Keratinocyte (primary cell): ENCODE measurements at regions not wholly inside any gene's neighbourhood (a gene's known extent, or its start where the extent isn't known, plus 50 kb on each side); places are given as distances from the start of the nearest gene placed in this dataset.

Experiments used
- DNase-seq: peaks from one replicate; pipeline ENCODE4 v3.0.0-alpha.2; 2011; ENCODE audit warnings: low read depth, missing footprints, low spot score
- FAIRE-seq: peaks from 2 replicates; lab custom pipeline; 2011; peaks lifted over from hg19 to GRCh38; lab: Jason Lieb, UNC
- H2AFZ ChIP-seq: 2 replicates; pipeline ENCODE4 v1.6.0; 2012; ENCODE audit warnings: low read length, control low read depth, inconsistent platforms; ENCODE audit not compliant: control insufficient read depth
- H3K27ac ChIP-seq: 2 replicates; pipeline ENCODE4 v1.5.1; 2011; ENCODE audit warnings: low read length; ENCODE audit not compliant: control insufficient read depth, insufficient read depth
- H3K27me3 ChIP-seq: 3 replicates; pipeline ENCODE4 v1.6.0; 2011; ENCODE audit warnings: low read length; ENCODE audit not compliant: control insufficient read depth, insufficient read depth; ENCODE audit errors: extremely low read depth
- H3K36me3 ChIP-seq, 2 experiments: 2 replicates in 1 of 2; 3 replicates in 1 of 2; pipeline ENCODE4 v1.5.1; 2011; ENCODE audit warnings: low read length in 2 of 2, mild to moderate bottlenecking in 1 of 2; ENCODE audit not compliant: control insufficient read depth in 2 of 2, insufficient read depth in 2 of 2; ENCODE audit errors: extremely low read depth in 1 of 2
- H3K4me1 ChIP-seq: 3 replicates; pipeline ENCODE4 v1.5.1; 2011; ENCODE audit warnings: low read length; ENCODE audit not compliant: control insufficient read depth, insufficient read depth; ENCODE audit errors: extremely low read depth
- H3K4me2 ChIP-seq: 3 replicates; pipeline ENCODE4 v1.6.0; 2011; ENCODE audit warnings: low read depth, low read length; ENCODE audit not compliant: control insufficient read depth, insufficient read depth; ENCODE audit errors: extremely low read depth
- H3K4me3 ChIP-seq, 3 experiments: fragments of 200-600 bp in 1 of 3; sonication (generic) in 1 of 3; 2 replicates in 2 of 3; 3 replicates in 1 of 3; pipeline ENCODE4 v1.5.1; 2011 to 2016; ENCODE audit warnings: low read length in 3 of 3, mild to moderate bottlenecking in 3 of 3, control low read depth in 2 of 3, inconsistent platforms in 1 of 3, low read depth in 1 of 3, mixed read lengths in 1 of 3, mixed run types in 1 of 3, moderate library complexity in 1 of 3; ENCODE audit not compliant: control insufficient read depth in 2 of 3, insufficient read depth in 2 of 3; ENCODE audit errors: extremely low read depth in 1 of 3
- H3K79me2 ChIP-seq: 2 replicates; pipeline ENCODE4 v1.6.0; 2012; ENCODE audit warnings: low read length; ENCODE audit not compliant: control insufficient read depth, insufficient read depth
- H3K9ac ChIP-seq: 3 replicates; pipeline ENCODE4 v1.6.0; 2011; ENCODE audit warnings: low read length; ENCODE audit not compliant: control insufficient read depth, insufficient read depth; ENCODE audit errors: extremely low read depth
- H3K9me1 ChIP-seq: 3 replicates; pipeline ENCODE4 v1.6.0; 2011; ENCODE audit warnings: low read length; ENCODE audit not compliant: control insufficient read depth, insufficient read depth; ENCODE audit errors: extremely low read depth
- H3K9me3 ChIP-seq: 2 replicates; pipeline ENCODE4 v1.5.1; 2012; ENCODE audit warnings: low read depth, low read length; ENCODE audit not compliant: control insufficient read depth
- H4K20me1 ChIP-seq: 3 replicates; pipeline ENCODE4 v1.6.0; 2011; ENCODE audit warnings: low read length; ENCODE audit not compliant: control insufficient read depth, insufficient read depth; ENCODE audit errors: extremely low read depth
- CTCF ChIP-seq, 3 experiments: IDR thresholded peaks in 1 of 3; conservative IDR thresholded peaks in 1 of 3; optimal IDR thresholded peaks in 1 of 3; 2 replicates in 2 of 3; 3 replicates in 1 of 3; pipeline versions ENCODE3 to v1.5.1; 2011; ENCODE audit warnings: low read length in 3 of 3, mild to moderate bottlenecking in 3 of 3, moderate library complexity in 2 of 3, control low read depth in 1 of 3, inconsistent platforms in 1 of 3; ENCODE audit not compliant: insufficient read depth in 2 of 3; ENCODE audit errors: extremely low read depth in 1 of 3
- EZH2 ChIP-seq: IDR thresholded peaks from one replicate; pipeline ENCODE4 v1.6.1; 2012; ENCODE audit warnings: inconsistent platforms, mild to moderate bottlenecking, low read length, moderate library complexity
- dilution Hi-C: fragments of 300-500 bp; cut with MboI; formaldehyde crosslinking; loops from one replicate; pipeline ENCODE4 v1.7.0; 2020; ENCODE audit warnings: low sequenced_read_pairs; ENCODE audit not compliant: extremely low pct_ligation_motif_present

- no peak for FAIRE-seq
- Histone ChIP-seq H3K9ac (no peak overlapping the region), H3K4me1 (no peaks in the 10 kb centered on the region), H3K9me1 (no peaks in the 10 kb centered on the region), H3K36me3 (no peaks in the 10 kb centered on the region), H4K20me1 (no peaks in the 10 kb centered on the region), H3K4me3 (no peak overlapping the region), H3K79me2 (no peaks in the 10 kb centered on the region), H3K9me3 (no peaks in the 10 kb centered on the region), H3K27me3 (no peaks in the 10 kb centered on the region), H2AFZ (no peak overlapping the region), H3K27ac (no peak overlapping the region), H3K4me2 (no peak overlapping the region)
- no peak for TF ChIP-seq EZH2
- no peak for TF ChIP-seq CTCF (optimal IDR thresholded peaks at IDR 0.05 in 1 of 3, IDR thresholded peaks at IDR 0.05 in 1 of 3, conservative IDR thresholded peaks at IDR 0.05 in 1 of 3; ENCODE audit: extremely low read depth in 1 of 3, insufficient read depth in 2 of 3, low read length in 3 of 3)
- dilution Hi-C loops: no loop called here
- DNase-seq: no peak
Observed at GRCh38 chr6:6407071-6407741, 86.7 kb upstream of the F13A1 start.

GRCh38 chr6:6409397-6410030, 89.1 kb upstream of the F13A1 start:
- Histone ChIP-seq H2AFZ (no peak overlapping the region), H3K4me2 (no peak overlapping the region), H3K36me3 (no peaks in the 10 kb centered on the region), H3K4me1 (no peaks in the 10 kb centered on the region), H3K9me3 (no peaks in the 10 kb centered on the region), H3K4me3 (no peak overlapping the region), H3K9me1 (no peaks in the 10 kb centered on the region), H3K27me3 (no peaks in the 10 kb centered on the region), H4K20me1 (no peaks in the 10 kb centered on the region), H3K9ac (no peak overlapping the region), H3K27ac (no peak overlapping the region), H3K79me2 (no peaks in the 10 kb centered on the region)
- FAIRE-seq: no peak
- TF ChIP-seq EZH2: no peak
- no peak for TF ChIP-seq CTCF (optimal IDR thresholded peaks at IDR 0.05 in 1 of 3, IDR thresholded peaks at IDR 0.05 in 1 of 3, conservative IDR thresholded peaks at IDR 0.05 in 1 of 3; ENCODE audit: extremely low read depth in 1 of 3, insufficient read depth in 2 of 3, low read length in 3 of 3)
- no peak for DNase-seq
- dilution Hi-C loops: no loop called here
